ENCODE measurements at regions not wholly inside any gene's neighbourhood (a gene's known extent, or its start where the extent isn't known, plus 50 kb on each side); places are given as distances from the start of the nearest gene placed in this dataset.

GRCh38 chr4:55731959-55732358 lies 87.6 kb upstream of the EXOC1L start:
- TF ChIP-seq RCOR1 (IDR thresholded peaks at IDR 0.05; ENCODE audit: low read length), result no peak
- TF ChIP-seq EP300 (IDR thresholded peaks at IDR 0.05; ENCODE audit: borderline replicate concordance in 1 of 2, low read depth in 1 of 2, low read length in 1 of 2), result no peak
- TF ChIP-seq GABPA (IDR thresholded peaks at IDR 0.05; ENCODE audit: low read depth), result no peak
- TF ChIP-seq, protein P1, sequence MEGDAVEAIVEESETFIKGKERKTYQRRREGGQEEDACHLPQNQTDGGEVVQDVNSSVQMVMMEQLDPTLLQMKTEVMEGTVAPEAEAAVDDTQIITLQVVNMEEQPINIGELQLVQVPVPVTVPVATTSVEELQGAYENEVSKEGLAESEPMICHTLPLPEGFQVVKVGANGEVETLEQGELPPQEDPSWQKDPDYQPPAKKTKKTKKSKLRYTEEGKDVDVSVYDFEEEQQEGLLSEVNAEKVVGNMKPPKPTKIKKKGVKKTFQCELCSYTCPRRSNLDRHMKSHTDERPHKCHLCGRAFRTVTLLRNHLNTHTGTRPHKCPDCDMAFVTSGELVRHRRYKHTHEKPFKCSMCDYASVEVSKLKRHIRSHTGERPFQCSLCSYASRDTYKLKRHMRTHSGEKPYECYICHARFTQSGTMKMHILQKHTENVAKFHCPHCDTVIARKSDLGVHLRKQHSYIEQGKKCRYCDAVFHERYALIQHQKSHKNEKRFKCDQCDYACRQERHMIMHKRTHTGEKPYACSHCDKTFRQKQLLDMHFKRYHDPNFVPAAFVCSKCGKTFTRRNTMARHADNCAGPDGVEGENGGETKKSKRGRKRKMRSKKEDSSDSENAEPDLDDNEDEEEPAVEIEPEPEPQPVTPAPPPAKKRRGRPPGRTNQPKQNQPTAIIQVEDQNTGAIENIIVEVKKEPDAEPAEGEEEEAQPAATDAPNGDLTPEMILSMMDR (IDR thresholded peaks at IDR 0.05), result no peak
- TF ChIP-seq NFIC (IDR thresholded peaks at IDR 0.05; ENCODE audit: borderline replicate concordance), result no peak
- no peak for TF ChIP-seq TAF1 (IDR thresholded peaks at IDR 0.05; ENCODE audit: borderline replicate concordance, low read depth, low read length)
- TF ChIP-seq, protein P2, sequence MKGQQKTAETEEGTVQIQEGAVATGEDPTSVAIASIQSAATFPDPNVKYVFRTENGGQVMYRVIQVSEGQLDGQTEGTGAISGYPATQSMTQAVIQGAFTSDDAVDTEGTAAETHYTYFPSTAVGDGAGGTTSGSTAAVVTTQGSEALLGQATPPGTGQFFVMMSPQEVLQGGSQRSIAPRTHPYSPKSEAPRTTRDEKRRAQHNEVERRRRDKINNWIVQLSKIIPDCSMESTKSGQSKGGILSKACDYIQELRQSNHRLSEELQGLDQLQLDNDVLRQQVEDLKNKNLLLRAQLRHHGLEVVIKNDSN (IDR thresholded peaks at IDR 0.05; ENCODE audit: borderline replicate concordance, low read depth), result no peak
- TF ChIP-seq NRF1 (IDR thresholded peaks at IDR 0.05; ENCODE audit: low read depth, low read length), result no peak
- no peak for TF ChIP-seq RFX5 (IDR thresholded peaks at IDR 0.05; ENCODE audit: low read length)
- no peak for TF ChIP-seq USF2 (IDR thresholded peaks at IDR 0.05; ENCODE audit: borderline replicate concordance, low read depth, low read length)
- TF ChIP-seq MAX (IDR thresholded peaks at IDR 0.05; ENCODE audit: low read depth), result no peak
- no peak for TF ChIP-seq RAD21 (IDR thresholded peaks at IDR 0.05; ENCODE audit: low read length)
- no peak for TF ChIP-seq FOXJ3 (CRISPR knock-in tag; IDR thresholded peaks at IDR 0.05)

All from SK-N-SH (cell line).